Esophagus muscularis mucosa (tissue), 3 donors: ENCODE measurements at regions not wholly inside any gene's neighbourhood (a gene's known extent, or its start where the extent isn't known, plus 50 kb on each side); places are given as distances from the start of the nearest gene placed in this dataset.

Experiments used
- CTCF ChIP-seq, 3 experiments: fragments of 200-600 bp in 2 of 3; fragments of 450-650 bp in 1 of 3; sonication (generic) in 2 of 3; IDR thresholded peaks; one replicate each; pipeline ENCODE4 v1.5.1; 2017 to 2019; ENCODE audit warnings: antibody characterized with exemption in 3 of 3, mild to moderate bottlenecking in 2 of 3, moderate library complexity in 1 of 3
- POLR2A ChIP-seq: fragments of 450-650 bp; IDR thresholded peaks from one replicate; pipeline ENCODE4 v1.6.1; 2017; ENCODE audit warnings: antibody characterized with exemption, moderate library complexity, mild to moderate bottlenecking, low read depth
- POLR2AphosphoS5 ChIP-seq, 2 donors: sonication (generic); formaldehyde crosslinking; IDR thresholded peaks; one replicate each; pipeline ENCODE4 v1.6.1; 2017; ENCODE audit warnings: antibody characterized with exemption in 2 of 2

GRCh38 chr1:229069176-229069575 is 201.7 kb upstream of the RAB4A start:
- TF ChIP-seq CTCF (IDR thresholded peaks at IDR 0.05) = no peak
- TF ChIP-seq POLR2AphosphoS5 (IDR thresholded peaks at IDR 0.05) = no peak
- TF ChIP-seq POLR2A = no peak
